ENCODE measurements at regions not wholly inside any gene's neighbourhood (a gene's known extent, or its start where the extent isn't known, plus 50 kb on each side); places are given as distances from the start of the nearest gene placed in this dataset.

- TF ChIP-seq SP1 (IDR thresholded peaks at IDR 0.05; ENCODE audit: low read depth) (no peak), CTCF (IDR thresholded peaks at IDR 0.05 in 2 of 3, conservative IDR thresholded peaks at IDR 0.05 in 1 of 3; ENCODE audit: borderline replicate concordance in 1 of 3, insufficient read depth in 1 of 3, low read depth in 2 of 3, low read length in 2 of 3) (no peak), SIN3A (IDR thresholded peaks at IDR 0.05; ENCODE audit: low read depth) (no peak), EZH2 (IDR thresholded peaks at IDR 0.05) (no peak), POLR2A (IDR thresholded peaks at IDR 0.05; ENCODE audit: borderline replicate concordance, extremely low read depth, insufficient read depth, insufficient read length) (no peak)
These were observed 90.9 kb upstream of the PTHLH start for GRCh38 chr12:28063355-28063880.

Data from HCT116 (cell line).